Jurkat, Clone E6-1 (cell line): ENCODE measurements at regions not wholly inside any gene's neighbourhood (a gene's known extent, or its start where the extent isn't known, plus 50 kb on each side); places are given as distances from the start of the nearest gene placed in this dataset.

ENCODE experiments used
- DNase-seq: peaks from one replicate; pipeline ENCODE4 v3.0.0-alpha.2; 2011; ENCODE audit warnings: low read depth, low spot score
- H3K4me3 ChIP-seq: 2 replicates; pipeline ENCODE4 v1.5.1; 2011; ENCODE audit warnings: mild to moderate bottlenecking, low read length, control low read depth, moderate library complexity

DNA sequence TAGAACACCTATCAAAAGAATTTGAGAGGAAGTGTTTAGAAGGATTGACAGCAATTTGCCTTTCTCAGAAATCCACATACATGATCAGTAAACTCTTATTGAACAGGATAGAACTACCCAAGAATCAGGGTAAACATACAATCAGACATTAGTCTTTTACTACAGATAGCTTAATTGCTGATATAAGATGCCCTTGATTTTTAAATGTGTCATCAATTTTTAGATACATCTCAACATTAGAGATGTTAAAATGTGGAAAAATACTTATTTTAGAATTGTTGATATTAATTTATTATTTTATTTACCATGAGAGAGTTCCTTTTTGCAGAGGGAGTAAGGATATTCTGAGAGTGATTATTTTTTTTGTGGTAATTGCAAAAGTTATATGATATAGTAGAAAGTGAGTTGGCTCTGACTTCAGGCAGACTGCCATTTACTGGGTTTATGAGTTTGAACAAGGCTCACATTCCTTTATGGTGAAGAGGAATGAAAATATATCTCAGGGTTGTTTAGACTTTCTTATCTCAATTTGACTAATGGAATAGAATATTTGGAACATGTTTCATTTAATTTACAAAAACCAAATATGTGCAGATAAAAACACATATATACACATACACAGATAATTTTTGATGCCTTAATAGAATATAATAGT lies 302.8 kb upstream of the GOLIM4 start:
- DNase-seq: no peak
- no peak overlapping the region for H3K4me3 ChIP-seq

DNA sequence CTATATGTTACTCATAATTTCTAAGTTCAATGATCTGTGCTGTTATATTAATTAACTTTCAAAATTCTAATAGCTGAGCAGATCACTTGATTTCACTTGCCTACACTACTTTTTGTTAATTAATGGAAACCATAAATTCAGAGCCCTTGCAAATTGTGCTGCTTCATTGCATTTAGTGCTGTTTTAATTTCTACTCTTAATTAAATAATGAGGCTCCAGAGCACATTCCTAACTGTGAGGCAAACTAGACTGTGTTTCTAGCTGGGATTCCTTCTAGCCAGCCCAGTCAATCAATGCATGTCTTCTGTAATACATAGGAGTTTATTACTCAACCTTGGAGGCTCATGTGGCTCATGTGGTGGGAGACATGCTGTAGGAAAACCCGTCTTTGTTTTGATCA lies 301.1 kb upstream of the GOLIM4 start:
- no peak overlapping the region for H3K4me3 ChIP-seq
- no peak for DNase-seq

DNA sequence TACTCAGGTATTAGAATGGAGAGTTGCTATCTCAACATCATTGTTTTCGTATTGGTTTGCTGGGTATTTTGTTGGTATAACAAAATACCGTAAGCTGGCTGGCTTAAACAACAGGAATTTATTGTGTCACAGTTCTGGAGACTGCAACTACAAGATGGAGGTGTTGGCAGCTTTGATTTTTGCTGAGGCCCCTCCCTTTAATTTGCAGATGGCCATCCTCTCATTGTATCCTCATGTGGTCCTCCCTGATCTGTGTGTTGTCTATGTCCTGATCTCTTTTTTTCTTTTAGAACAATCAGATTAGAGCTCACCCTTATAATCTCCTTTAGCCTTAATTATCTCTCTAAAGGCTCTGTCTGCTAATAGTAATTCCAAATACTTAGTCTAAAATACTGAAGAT lies 299.8 kb upstream of the GOLIM4 start:
- no peak overlapping the region for H3K4me3 ChIP-seq
- no peak for DNase-seq

DNA sequence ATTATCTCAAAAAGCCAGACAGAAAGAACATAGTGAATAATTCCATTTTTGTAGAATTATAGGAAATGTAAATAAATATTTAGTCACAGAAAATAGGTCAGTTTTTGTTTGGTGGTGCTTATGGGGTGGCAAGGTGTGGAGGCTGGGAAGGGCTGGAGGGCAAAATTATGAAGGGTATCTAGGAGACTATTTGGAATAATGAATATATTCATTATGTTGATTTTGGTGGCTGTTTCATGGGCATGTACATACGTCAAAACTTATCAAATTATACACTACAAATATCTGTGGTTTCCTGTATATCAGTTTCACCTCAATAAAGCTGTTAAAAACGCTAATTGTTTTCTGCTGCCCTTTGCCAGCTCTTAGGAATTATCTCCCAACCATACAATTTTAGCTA lies 298.7 kb upstream of the GOLIM4 start:
- no peak for DNase-seq
- no peak overlapping the region for H3K4me3 ChIP-seq

DNA sequence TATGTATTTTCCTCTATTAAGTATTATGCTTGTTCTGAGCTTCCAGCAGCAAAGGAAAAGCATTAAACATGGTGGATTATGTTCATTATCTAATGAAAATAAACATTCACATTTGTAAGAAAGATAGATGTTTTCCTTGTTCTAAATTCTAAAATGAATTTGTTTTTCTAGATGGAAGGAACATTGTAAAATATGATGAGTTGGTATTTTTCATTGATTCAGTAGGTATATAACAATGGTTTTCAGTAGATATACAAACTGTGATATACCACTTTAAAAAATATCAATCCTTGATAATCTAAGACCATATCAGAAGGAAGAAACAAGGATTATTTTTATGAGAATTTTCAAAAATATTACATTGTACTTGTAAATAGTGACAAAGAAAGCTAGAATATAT lies 290.6 kb upstream of the GOLIM4 start:
- H3K4me3 ChIP-seq: no peak overlapping the region
- DNase-seq: no peak

DNA sequence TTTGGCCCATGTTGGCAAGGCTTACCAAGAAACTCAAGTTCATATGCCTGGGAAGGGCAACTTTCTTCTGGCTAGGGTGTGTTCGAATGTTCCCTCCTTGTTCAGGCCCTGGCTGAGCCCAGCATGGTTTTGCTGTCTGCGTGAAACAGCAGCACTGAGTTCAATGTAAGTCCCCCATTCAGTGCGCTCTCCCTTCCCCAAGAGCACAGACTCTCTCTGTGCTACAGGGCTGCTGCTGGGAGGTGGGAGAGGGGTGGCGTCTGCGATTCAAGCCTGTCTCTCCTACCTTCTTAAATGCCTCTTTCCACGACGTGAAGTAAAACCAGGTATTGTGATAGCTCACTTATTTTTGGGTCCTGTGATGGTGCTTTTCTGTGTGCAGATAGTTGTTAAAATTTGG lies 289.3 kb upstream of the GOLIM4 start:
- no peak overlapping the region for H3K4me3 ChIP-seq
- no peak for DNase-seq

DNA sequence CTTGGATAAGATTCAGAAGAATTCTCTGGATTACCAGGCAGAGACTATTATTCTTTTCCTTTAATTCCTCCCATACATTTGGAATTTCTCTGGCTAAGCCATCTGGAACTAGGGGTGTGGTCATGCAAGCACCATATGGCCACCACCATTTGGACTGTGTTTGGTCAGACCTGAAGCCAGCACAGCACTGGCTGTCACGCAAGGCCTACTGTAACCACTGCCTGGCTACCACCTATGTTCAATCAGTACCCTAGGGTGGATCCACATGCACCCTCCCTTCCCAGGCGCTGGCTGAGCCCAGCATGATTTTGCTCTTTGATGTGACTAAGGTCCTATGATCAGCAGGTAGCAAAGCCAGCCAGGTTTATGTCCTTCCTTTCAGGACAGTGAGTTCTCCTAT lies 287.8 kb upstream of the GOLIM4 start:
- no peak overlapping the region for H3K4me3 ChIP-seq

DNA sequence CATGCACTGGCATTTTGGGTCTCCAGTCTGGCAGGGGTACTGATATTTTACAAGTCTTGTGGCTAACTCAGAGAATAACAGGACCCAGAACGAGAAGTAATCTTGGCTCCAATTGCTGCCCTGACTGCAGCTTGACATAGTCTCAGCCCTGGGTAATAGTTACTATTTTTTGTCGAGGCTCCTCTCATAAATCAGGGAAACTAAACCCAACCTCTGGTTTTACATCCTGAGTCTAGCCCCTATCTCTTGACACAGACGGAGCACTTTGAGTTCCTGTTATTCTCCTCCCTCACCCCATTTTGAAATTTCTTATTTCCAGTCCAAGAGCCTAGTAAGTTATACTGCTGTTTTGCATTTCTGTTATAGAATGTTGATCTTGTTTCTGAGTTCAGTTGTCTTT lies 276.1 kb upstream of the GOLIM4 start:
- DNase-seq: no peak
- H3K4me3 ChIP-seq: no peak overlapping the region

More for the DNA sequence above, 287.8 kb upstream of the GOLIM4 start:
- no peak for DNase-seq

DNA sequence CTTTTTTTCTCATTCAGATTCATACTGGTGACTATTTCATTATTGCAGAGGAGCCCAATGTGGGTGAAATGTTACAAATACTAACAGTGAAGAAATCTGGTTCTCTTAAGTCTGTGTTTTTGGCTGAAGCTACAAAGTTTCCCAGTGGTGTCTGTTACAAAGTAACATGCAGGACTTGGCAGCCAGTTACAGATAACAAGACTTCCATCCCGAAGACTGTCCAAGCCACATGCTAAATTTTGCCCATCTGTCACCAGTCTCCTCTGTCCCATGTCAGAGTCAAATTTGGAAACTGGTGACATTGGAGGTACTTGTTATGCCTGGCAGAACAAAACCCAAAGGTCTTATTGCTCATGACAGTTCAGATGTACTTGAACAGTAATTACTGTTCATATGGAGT lies 269.2 kb upstream of the GOLIM4 start:
- no peak for DNase-seq
- no peak overlapping the region for H3K4me3 ChIP-seq

DNA sequence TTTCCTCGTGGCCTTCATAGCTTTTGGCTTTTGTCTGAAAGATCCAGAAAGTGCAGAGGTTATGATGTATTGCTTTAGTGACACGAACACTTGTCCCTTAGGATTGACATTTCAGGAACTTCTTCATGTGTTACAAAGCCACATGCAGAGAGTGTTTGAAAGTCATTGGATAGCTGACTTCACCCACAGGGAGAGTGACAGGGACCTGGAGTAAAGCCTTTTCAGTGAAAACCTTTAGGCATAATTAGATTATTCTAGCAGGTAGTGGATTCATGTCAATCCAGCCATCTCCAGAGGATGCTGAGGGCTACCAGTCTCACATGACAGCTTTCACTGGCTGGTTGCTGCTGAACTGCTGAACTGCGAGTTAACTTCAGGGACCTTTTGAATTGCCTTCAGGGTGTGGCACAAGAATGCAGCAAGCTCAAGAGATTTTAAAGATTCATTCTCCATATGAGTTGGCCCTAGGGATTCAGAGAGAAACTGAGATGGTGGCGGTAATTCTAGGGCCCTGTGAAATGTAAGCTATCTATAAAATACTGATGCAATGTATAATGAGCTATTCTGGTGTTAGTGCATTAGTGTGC lies 267.0 kb upstream of the GOLIM4 start:
- H3K4me3 ChIP-seq: no peak overlapping the region
- no peak for DNase-seq

DNA sequence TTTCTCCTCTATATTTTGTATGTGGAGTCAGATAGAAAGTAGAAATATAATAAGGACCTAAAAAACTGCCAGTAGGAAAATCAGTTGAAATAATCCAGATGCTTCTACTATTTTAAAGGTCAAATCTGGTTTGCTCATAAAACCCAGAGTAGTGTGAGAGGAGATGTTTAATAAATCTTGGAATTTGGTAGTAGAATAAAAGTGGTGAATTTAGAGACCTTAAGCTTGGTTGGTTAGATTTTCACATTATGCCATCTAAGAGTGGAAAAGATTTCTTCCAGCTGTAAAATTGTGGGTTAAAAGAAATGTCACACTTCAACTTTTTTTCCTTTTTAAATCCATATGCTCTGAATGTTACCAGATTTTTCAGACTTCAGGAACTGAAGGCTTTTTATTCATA lies 266.4 kb upstream of the GOLIM4 start:
- H3K4me3 ChIP-seq: no peak overlapping the region
- no peak for DNase-seq

DNA sequence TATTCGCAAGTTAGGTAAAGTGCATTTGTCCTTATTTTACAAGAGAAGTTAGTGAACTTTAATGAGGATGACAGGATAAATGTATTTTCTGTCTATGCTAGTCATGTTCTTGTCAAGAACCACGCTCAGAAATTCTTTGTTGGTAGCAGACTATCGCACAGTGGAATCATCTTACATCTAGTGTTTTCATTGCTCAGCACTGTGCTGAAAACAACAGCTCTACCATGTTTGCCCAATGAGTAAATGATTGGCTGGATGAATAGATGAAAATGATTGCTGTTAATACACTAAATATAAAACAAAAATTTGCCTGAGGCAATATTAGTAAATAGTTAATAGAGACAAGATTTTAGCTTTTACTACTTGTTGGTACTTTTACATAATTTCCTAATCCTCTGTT lies 265.3 kb upstream of the GOLIM4 start:
- H3K4me3 ChIP-seq: no peak overlapping the region
- no peak for DNase-seq

DNA sequence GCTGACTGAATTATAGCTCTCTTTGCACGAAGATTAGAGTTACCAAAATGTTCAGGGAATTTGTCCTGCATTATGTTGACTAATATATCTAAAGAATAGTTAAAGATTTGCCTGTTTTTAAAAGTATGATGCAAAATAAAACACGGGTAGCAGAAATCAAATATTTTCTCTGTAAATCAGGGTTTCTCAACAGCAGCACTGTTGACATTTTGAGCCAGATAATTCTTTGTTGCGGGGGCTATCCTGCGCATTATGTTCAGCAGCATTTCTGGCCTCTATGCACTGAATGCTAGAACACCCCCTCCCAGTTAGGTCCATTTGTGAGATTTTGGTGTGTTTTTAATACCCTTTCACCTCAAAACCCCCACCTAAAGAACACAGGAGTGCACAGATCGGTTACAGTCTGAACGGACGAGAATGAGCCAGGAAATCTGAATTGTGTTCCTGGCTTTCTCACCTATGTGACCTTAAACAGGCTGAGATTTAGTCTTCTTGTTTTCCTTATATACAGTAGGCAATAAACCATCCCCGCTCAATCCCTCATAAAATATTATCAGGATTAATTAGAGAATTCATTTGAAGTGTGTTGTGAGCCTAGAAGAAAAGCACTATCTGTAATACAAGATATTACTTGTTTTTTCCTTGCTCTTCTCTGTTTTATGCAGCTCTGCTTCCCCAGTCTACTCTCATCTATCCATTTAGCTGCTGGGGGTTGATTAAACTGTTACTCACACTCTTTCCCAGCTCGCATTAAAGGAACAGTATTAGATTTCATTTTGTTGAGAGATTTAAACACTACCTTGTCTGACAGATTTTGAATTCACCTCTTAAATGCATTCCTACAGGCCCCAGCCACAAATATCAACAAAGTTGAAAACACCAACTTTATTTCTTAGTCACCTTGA lies 247.5 kb upstream of the GOLIM4 start:
- H3K4me3 ChIP-seq: no peak overlapping the region
- no peak for DNase-seq

DNA sequence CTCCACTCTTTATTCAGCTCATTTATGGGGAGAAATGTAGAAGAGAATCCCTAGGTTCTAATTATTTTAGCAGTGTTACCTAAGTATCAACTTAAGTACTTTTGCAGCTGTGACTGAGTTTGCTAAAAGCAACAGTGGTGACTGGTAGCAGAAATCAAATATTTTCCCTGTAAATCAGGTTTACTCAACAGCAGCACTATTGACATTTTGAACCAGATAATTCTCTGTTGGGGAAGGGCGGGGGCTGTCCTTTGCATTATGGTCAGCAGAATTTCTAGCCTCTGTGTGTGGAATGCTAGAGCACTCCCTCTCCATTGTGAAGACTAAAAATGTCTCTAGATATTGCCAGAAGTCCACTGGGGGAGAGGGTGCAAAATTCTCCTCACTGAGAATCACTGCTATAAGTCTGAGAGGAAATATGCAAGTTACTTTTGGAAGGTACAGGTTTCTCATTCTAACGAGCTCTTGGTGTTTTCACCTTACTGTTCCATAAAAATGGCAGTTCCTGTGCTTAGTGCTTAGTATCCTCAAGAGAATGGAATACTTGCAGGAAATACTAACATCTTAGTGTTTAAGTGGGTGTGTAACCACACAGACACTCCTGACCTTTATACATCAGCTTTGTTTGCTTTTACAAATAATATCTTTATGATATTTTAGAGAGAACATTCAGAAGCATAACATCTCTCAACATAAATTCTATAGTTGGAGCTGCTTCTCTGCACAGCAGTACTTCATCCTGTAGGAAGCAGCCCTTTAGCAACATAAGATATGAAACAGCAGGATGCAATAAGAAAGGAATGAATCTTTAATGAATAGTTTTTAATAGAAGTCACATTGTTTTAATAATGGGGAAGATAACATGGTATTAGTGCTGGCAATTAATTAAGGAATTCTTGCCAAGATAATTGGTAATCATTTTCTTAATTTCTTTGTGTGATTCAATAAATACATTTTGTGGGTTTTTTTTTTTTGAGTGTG lies 246.5 kb upstream of the GOLIM4 start:
- H3K4me3 ChIP-seq: no peak overlapping the region
- no peak for DNase-seq

DNA sequence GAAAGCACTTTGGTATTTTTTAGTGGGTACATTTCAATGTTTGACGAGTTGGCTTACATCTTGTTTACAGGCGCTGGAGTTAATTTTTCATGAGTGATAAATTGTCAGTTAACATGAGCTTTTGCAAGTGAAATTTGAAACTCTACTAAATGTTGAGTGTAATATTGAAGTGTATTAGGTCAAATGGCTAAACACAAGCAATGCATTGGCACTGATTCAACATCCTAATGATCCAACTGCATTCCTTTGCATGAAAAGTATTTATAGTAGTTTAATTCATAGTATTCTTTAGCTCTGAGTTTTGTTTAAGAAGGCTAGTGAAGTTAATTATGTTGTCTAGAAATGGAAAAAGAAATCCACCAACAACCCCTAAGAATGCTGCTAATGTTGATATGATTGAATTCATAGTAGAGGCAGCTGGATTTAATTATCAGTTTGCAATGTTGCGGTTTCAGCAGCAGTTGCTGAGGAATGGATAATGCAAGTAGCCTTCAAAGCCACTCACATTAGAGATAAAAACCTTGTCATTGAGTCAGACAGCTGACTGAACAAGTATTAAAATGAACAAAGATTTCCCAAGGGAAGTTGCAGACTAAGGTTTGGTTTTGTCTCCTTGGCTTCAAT lies 245.6 kb upstream of the GOLIM4 start:
- DNase-seq: no peak

DNA sequence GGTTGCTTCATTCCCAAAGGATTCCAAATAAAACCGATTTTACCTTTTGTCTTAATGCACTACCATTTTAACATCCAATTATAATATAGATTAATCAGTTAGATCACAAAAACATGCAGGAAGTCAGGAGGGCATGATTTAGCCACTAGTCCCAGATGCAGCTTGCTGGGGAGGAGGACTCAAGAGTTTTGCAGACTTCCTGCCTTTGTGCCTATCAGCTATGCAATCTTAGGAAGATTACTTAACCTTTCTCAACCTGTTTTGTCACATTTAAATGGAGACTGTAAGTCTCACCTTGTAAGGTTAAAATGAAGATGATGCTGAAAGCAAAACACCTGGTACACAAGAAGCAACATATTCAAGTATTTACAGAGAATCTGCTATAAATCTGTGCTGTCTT lies 242.4 kb upstream of the GOLIM4 start:
- no peak overlapping the region for H3K4me3 ChIP-seq
- DNase-seq: no peak

More for the DNA sequence above, 245.6 kb upstream of the GOLIM4 start:
- H3K4me3 ChIP-seq: no peak overlapping the region

DNA sequence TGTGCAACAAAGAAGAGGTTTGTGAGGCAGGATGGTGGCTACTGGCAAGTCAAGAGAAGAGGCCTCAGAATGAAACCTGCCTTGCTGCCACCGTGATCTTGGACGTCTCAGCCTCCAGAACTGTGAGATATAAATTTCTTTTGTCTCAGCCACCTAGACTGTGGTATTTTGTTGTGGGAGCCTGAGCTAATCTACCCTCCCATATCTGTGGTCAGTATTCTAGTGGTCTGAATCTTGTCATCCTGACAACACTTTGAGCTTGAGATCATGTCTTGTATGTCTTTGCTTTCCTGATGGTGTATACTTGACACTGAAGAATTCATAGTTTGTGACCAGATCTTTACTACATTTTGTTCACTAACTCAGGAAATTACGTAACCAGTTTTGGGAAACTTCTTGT lies 240.6 kb upstream of the GOLIM4 start:
- H3K4me3 ChIP-seq: no peak overlapping the region
- no peak for DNase-seq

DNA sequence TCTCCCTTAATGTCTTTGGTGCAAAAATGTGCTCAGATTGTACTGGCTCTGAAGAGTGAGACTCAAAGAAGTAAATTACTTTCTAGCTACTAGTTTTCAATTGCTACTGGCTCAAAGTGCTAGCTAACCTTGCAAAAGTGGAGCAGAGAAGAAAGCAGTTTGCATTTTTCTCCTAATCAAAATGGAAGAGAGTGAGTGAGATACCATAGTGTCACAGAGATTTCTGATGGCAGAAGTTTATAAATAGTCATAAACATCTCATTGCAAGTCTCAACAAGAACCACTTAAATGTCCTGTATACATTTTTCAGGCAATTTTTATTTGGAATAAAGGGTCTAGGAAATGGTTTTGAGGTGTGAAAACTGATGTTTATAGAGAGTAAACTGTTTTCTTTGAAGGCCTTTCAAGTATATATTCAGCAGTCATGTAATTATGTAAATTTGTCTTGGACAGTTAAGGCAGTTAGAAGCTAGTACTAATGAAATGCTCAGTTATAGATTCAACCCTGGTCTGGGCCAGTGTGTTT lies 237.7 kb upstream of the GOLIM4 start:
- DNase-seq: no peak
- H3K4me3 ChIP-seq: no peak overlapping the region

DNA sequence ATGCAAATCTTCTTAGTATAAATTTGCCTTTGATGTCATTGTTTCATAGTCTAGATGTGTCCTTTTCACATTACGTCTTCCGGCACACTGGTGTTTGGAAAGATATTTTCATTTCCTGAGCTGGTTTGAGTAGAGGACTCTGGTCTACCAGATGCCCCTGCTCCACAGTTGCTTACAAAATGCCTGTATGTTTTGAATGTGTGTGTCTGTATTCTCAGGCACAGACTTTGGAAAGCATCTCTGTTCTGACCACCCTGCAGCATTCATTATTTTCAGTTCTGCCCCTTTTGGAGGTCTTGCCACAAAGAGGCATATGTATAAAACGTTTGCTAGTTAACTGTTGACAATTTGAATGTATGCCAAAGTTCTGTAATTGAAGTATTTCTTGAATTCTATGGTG lies 236.0 kb upstream of the GOLIM4 start:
- DNase-seq: no peak
- H3K4me3 ChIP-seq: no peak overlapping the region
